ENCODE measurements at regions not wholly inside any gene's neighbourhood (a gene's known extent, or its start where the extent isn't known, plus 50 kb on each side); places are given as distances from the start of the nearest gene placed in this dataset.

- TF ChIP-seq, protein P1, sequence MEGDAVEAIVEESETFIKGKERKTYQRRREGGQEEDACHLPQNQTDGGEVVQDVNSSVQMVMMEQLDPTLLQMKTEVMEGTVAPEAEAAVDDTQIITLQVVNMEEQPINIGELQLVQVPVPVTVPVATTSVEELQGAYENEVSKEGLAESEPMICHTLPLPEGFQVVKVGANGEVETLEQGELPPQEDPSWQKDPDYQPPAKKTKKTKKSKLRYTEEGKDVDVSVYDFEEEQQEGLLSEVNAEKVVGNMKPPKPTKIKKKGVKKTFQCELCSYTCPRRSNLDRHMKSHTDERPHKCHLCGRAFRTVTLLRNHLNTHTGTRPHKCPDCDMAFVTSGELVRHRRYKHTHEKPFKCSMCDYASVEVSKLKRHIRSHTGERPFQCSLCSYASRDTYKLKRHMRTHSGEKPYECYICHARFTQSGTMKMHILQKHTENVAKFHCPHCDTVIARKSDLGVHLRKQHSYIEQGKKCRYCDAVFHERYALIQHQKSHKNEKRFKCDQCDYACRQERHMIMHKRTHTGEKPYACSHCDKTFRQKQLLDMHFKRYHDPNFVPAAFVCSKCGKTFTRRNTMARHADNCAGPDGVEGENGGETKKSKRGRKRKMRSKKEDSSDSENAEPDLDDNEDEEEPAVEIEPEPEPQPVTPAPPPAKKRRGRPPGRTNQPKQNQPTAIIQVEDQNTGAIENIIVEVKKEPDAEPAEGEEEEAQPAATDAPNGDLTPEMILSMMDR (conservative IDR thresholded peaks at IDR 0.05; ENCODE audit: low read length), result no peak
- no peak for TF ChIP-seq EZH2phosphoT487 (IDR thresholded peaks at IDR 0.05; ENCODE audit: borderline replicate concordance, low read depth, low read length)
Measured at GRCh38 chr13:30850867-30851211, 55.2 kb upstream of the MEDAG start.
